ENCODE measurements at regions not wholly inside any gene's neighbourhood (a gene's known extent, or its start where the extent isn't known, plus 50 kb on each side); places are given as distances from the start of the nearest gene placed in this dataset.

- TF ChIP-seq CTCF (conservative IDR thresholded peaks at IDR 0.05; ENCODE audit: control insufficient read depth, insufficient read depth, low read depth, low read length) = no peak
- H3K4me3 ChIP-seq (ENCODE audit: control insufficient read depth, low read depth, low read length) = no peak overlapping the region
- no peak for DNase-seq (ENCODE audit: low read depth)
Measured at GRCh38 chr13:29902632-29903305, 52.4 kb upstream of the UBL3 start.

GRCh38 chr13:29901710-29902631 lies 51.6 kb upstream of the UBL3 start:
- H3K4me3 ChIP-seq (ENCODE audit: control insufficient read depth, low read depth, low read length) = no peak overlapping the region
- TF ChIP-seq CTCF (conservative IDR thresholded peaks at IDR 0.05; ENCODE audit: control insufficient read depth, insufficient read depth, low read depth, low read length) = no peak
- peak; percentile 97 for DNase-seq (ENCODE audit: low read depth)
